ENCODE measurements at regions not wholly inside any gene's neighbourhood (a gene's known extent, or its start where the extent isn't known, plus 50 kb on each side); places are given as distances from the start of the nearest gene placed in this dataset.
A peak's percentile ranks its signal among the peaks of the same experiment; 100 is the strongest.

GRCh38 chrY:14277029-14277428 is 221.0 kb downstream of the VCY1B start:
- Histone ChIP-seq H3K4me3 (ENCODE audit: low read length) (no peak overlapping the region), H3K27me3 (ENCODE audit: insufficient read depth, low read length) (no peaks in the 10 kb centered on the region), H3K9ac (ENCODE audit: low read depth, low read length) (no peak overlapping the region), H3K36me3 (ENCODE audit: insufficient read depth, low read length) (no peaks in the 10 kb centered on the region), H3K4me1 (ENCODE audit: insufficient read depth, low read length) (no peaks in the 10 kb centered on the region), H3K27ac (ENCODE audit: low read depth, low read length) (no peak overlapping the region), H3K9me3 (ENCODE audit: insufficient read depth, low read depth, low read length) (no peaks in the 10 kb centered on the region)

GRCh38 chrY:14290656-14291375 is 233.5 kb upstream of the NLGN4Y start:
- no peak overlapping the region for H3K4me3 ChIP-seq (ENCODE audit: low read length)
- no peaks in the 10 kb centered on the region for H3K9me3 ChIP-seq (ENCODE audit: insufficient read depth, low read depth, low read length)
- H3K27ac ChIP-seq (ENCODE audit: low read depth, low read length) = no peak overlapping the region
- no peaks in the 10 kb centered on the region for H3K4me1 ChIP-seq (ENCODE audit: insufficient read depth, low read length)
- no peak overlapping the region for H3K9ac ChIP-seq (ENCODE audit: low read depth, low read length)
- 88% methylated on average over 1 of the region's 1 CpG for WGBS
- no peaks in the 10 kb centered on the region for H3K36me3 ChIP-seq (ENCODE audit: insufficient read depth, low read length)
- H3K27me3 ChIP-seq (ENCODE audit: insufficient read depth, low read length) = no peaks in the 10 kb centered on the region

GRCh38 chrY:14292382-14292781 is 231.9 kb upstream of the NLGN4Y start:
- Histone ChIP-seq H3K27me3 (ENCODE audit: insufficient read depth, low read length) (no peaks in the 10 kb centered on the region), H3K36me3 (ENCODE audit: insufficient read depth, low read length) (no peaks in the 10 kb centered on the region)
- no CpG with 5 or more reads among the region's 2 CpGs for WGBS

GRCh38 chrY:14300775-14301174 is 223.6 kb upstream of the NLGN4Y start:
- WGBS = 98% methylated on average over 4 of the region's 4 CpGs

More at GRCh38 chrY:14292382-14292781, 231.9 kb upstream of the NLGN4Y start:
- Histone ChIP-seq H3K4me3 (ENCODE audit: low read length) (no peak overlapping the region), H3K4me1 (ENCODE audit: insufficient read depth, low read length) (no peaks in the 10 kb centered on the region), H3K9me3 (ENCODE audit: insufficient read depth, low read depth, low read length) (no peaks in the 10 kb centered on the region), H3K27ac (ENCODE audit: low read depth, low read length) (no peak overlapping the region), H3K9ac (ENCODE audit: low read depth, low read length) (no peak overlapping the region)

GRCh38 chrY:14301552-14301951 is 222.8 kb upstream of the NLGN4Y start:
- H3K27ac ChIP-seq (ENCODE audit: low read depth, low read length) = no peak overlapping the region
- no peaks in the 10 kb centered on the region for H3K4me1 ChIP-seq (ENCODE audit: insufficient read depth, low read length)
- H3K4me3 ChIP-seq (ENCODE audit: low read length) = no peak overlapping the region
- no peaks in the 10 kb centered on the region for H3K36me3 ChIP-seq (ENCODE audit: insufficient read depth, low read length)
- WGBS = 89% methylated on average over 3 of the region's 3 CpGs
- H3K27me3 ChIP-seq (ENCODE audit: insufficient read depth, low read length) = no peaks in the 10 kb centered on the region
- H3K9me3 ChIP-seq (ENCODE audit: insufficient read depth, low read depth, low read length) = no peaks in the 10 kb centered on the region
- H3K9ac ChIP-seq (ENCODE audit: low read depth, low read length) = no peak overlapping the region

More at GRCh38 chrY:14300775-14301174, 223.6 kb upstream of the NLGN4Y start:
- Histone ChIP-seq H3K27me3 (ENCODE audit: insufficient read depth, low read length) (no peaks in the 10 kb centered on the region), H3K4me1 (ENCODE audit: insufficient read depth, low read length) (no peaks in the 10 kb centered on the region), H3K36me3 (ENCODE audit: insufficient read depth, low read length) (no peaks in the 10 kb centered on the region), H3K9ac (ENCODE audit: low read depth, low read length) (no peak overlapping the region), H3K4me3 (ENCODE audit: low read length) (no peak overlapping the region), H3K27ac (ENCODE audit: low read depth, low read length) (no peak overlapping the region), H3K9me3 (ENCODE audit: insufficient read depth, low read depth, low read length) (no peaks in the 10 kb centered on the region)

GRCh38 chrY:14328677-14329345 is 195.5 kb upstream of the NLGN4Y start:
- Histone ChIP-seq H3K36me3 (ENCODE audit: insufficient read depth, low read length) (no peaks in the 10 kb centered on the region), H3K27me3 (ENCODE audit: insufficient read depth, low read length) (no peaks in the 10 kb centered on the region), H3K9me3 (ENCODE audit: insufficient read depth, low read depth, low read length) (no peaks in the 10 kb centered on the region), H3K27ac (ENCODE audit: low read depth, low read length) (no peak overlapping the region; the same call in 1 of the 2 replicates), H3K4me1 (ENCODE audit: insufficient read depth, low read length) (peaks cover 8% of the 10 kb centered on the region), H3K9ac (ENCODE audit: low read depth, low read length) (no peak overlapping the region), H3K4me3 (ENCODE audit: low read length) (no peak overlapping the region)

GRCh38 chrY:14330362-14330761 is 194.0 kb upstream of the NLGN4Y start:
- Histone ChIP-seq H3K9ac (ENCODE audit: low read depth, low read length) (no peak overlapping the region), H3K27ac (ENCODE audit: low read depth, low read length) (no peak overlapping the region), H3K27me3 (ENCODE audit: insufficient read depth, low read length) (no peaks in the 10 kb centered on the region)

GRCh38 chrY:14339524-14339923 is 184.8 kb upstream of the NLGN4Y start:
- H3K4me3 ChIP-seq (ENCODE audit: low read length) = no peak overlapping the region
- no peak overlapping the region for H3K9ac ChIP-seq (ENCODE audit: low read depth, low read length)
- H3K36me3 ChIP-seq (ENCODE audit: insufficient read depth, low read length) = no peaks in the 10 kb centered on the region
- H3K27me3 ChIP-seq (ENCODE audit: insufficient read depth, low read length) = no peaks in the 10 kb centered on the region; the same call in 1 of the 2 replicates
- H3K27ac ChIP-seq (ENCODE audit: low read depth, low read length) = no peak overlapping the region
- no peaks in the 10 kb centered on the region for H3K4me1 ChIP-seq (ENCODE audit: insufficient read depth, low read length)
- H3K9me3 ChIP-seq (ENCODE audit: insufficient read depth, low read depth, low read length) = no peaks in the 10 kb centered on the region
- 100% methylated on average over 3 of the region's 4 CpGs for WGBS

More at GRCh38 chrY:14330362-14330761, 194.0 kb upstream of the NLGN4Y start:
- H3K9me3 ChIP-seq (ENCODE audit: insufficient read depth, low read depth, low read length) = no peaks in the 10 kb centered on the region
- no peaks in the 10 kb centered on the region for H3K36me3 ChIP-seq (ENCODE audit: insufficient read depth, low read length)
- peaks cover 8% of the 10 kb centered on the region for H3K4me1 ChIP-seq (ENCODE audit: insufficient read depth, low read length)
- no peak overlapping the region for H3K4me3 ChIP-seq (ENCODE audit: low read length)

GRCh38 chrY:14340459-14341143 is 183.7 kb upstream of the NLGN4Y start:
- Histone ChIP-seq H3K4me1 (ENCODE audit: insufficient read depth, low read length) (peaks cover 6% of the 10 kb centered on the region), H3K27me3 (ENCODE audit: insufficient read depth, low read length) (no peaks in the 10 kb centered on the region; the same call in 1 of the 2 replicates), H3K9me3 (ENCODE audit: insufficient read depth, low read depth, low read length) (no peaks in the 10 kb centered on the region), H3K9ac (ENCODE audit: low read depth, low read length) (no peak overlapping the region), H3K4me3 (ENCODE audit: low read length) (no peak overlapping the region), H3K36me3 (ENCODE audit: insufficient read depth, low read length) (no peaks in the 10 kb centered on the region), H3K27ac (ENCODE audit: low read depth, low read length) (no peak overlapping the region)
- 92% methylated on average over 5 of the region's 6 CpGs for WGBS

GRCh38 chrY:14344648-14345333 is 179.5 kb upstream of the NLGN4Y start:
- no peak overlapping the region for H3K4me3 ChIP-seq (ENCODE audit: low read length)
- H3K27ac ChIP-seq (ENCODE audit: low read depth, low read length) = no peak overlapping the region
- 66% methylated on average over 3 of the region's 5 CpGs for WGBS
- H3K9me3 ChIP-seq (ENCODE audit: insufficient read depth, low read depth, low read length) = no peaks in the 10 kb centered on the region
- no peaks in the 10 kb centered on the region for H3K36me3 ChIP-seq (ENCODE audit: insufficient read depth, low read length)
- H3K4me1 ChIP-seq (ENCODE audit: insufficient read depth, low read length) = peaks cover 7% of the 10 kb centered on the region
- H3K9ac ChIP-seq (ENCODE audit: low read depth, low read length) = no peak overlapping the region
- no peaks in the 10 kb centered on the region; the same call in 1 of the 2 replicates for H3K27me3 ChIP-seq (ENCODE audit: insufficient read depth, low read length)

GRCh38 chrY:14351590-14351989 is 172.7 kb upstream of the NLGN4Y start:
- Histone ChIP-seq H3K4me1 (ENCODE audit: insufficient read depth, low read length) (peaks cover 24% of the 10 kb centered on the region), H3K9me3 (ENCODE audit: insufficient read depth, low read depth, low read length) (no peaks in the 10 kb centered on the region), H3K36me3 (ENCODE audit: insufficient read depth, low read length) (no peaks in the 10 kb centered on the region), H3K27me3 (ENCODE audit: insufficient read depth, low read length) (no peaks in the 10 kb centered on the region), H3K4me3 (ENCODE audit: low read length) (no peak overlapping the region), H3K9ac (ENCODE audit: low read depth, low read length) (no peak overlapping the region), H3K27ac (ENCODE audit: low read depth, low read length) (peak overlapping the region; percentile 75; the same call in 1 of the 2 replicates)
- 0% methylated on average over 1 of the region's 1 CpG for WGBS
